GM04504 (cell line): ENCODE measurements at regions not wholly inside any gene's neighbourhood (a gene's known extent, or its start where the extent isn't known, plus 50 kb on each side); places are given as distances from the start of the nearest gene placed in this dataset.
"Not testable (repeated sequence)": the region's sequence is repeated elsewhere in the genome, so short reads cannot be mapped to it uniquely, and the experiment has no call there.

Source experiments
- DNase-seq: peaks from one replicate; pipeline ENCODE4 v3.0.0-alpha.2; 2012; ENCODE audit warnings: low read depth

- DNase-seq = no peak
These were observed 713.5 kb downstream of the AMY1C start for GRCh38 chr1:104463126-104463697.

- DNase-seq = no peak
These were observed 716.4 kb downstream of the AMY1C start for GRCh38 chr1:104466068-104466467.

GRCh38 chr1:104467590-104467989, 717.9 kb downstream of the AMY1C start:
- no peak for DNase-seq

GRCh38 chr1:104468282-104468681, 718.6 kb downstream of the AMY1C start:
- no peak for DNase-seq

- no peak for DNase-seq
These were observed 726.4 kb downstream of the AMY1C start for GRCh38 chr1:104476126-104476525.

GRCh38 chr1:104488296-104489015, 738.8 kb downstream of the AMY1C start:
- no peak for DNase-seq

GRCh38 chr1:104526158-104526795, 776.6 kb downstream of the AMY1C start:
- DNase-seq = no peak

- no peak for DNase-seq
These were observed 782.3 kb downstream of the AMY1C start for GRCh38 chr1:104531990-104532389.

- DNase-seq = no peak
These were observed 824.9 kb downstream of the AMY1C start for GRCh38 chr1:104574620-104575019.

- DNase-seq = no peak
These were observed 843.2 kb downstream of the AMY1C start for GRCh38 chr1:104592926-104593325.

- no peak for DNase-seq
These were observed 843.9 kb downstream of the AMY1C start for GRCh38 chr1:104593413-104594187.

- DNase-seq = no peak
These were observed 867.8 kb downstream of the AMY1C start for GRCh38 chr1:104617474-104617873.

GRCh38 chr1:104621221-104621620, 871.5 kb downstream of the AMY1C start:
- no peak for DNase-seq

- no peak for DNase-seq
These were observed 874.8 kb downstream of the AMY1C start for GRCh38 chr1:104624538-104624937.

GRCh38 chr1:104629589-104629988, 879.9 kb downstream of the AMY1C start:
- DNase-seq = no peak

GRCh38 chr1:104630567-104631149, 881.0 kb downstream of the AMY1C start:
- no peak for DNase-seq

GRCh38 chr1:104636581-104636980, 886.9 kb downstream of the AMY1C start:
- no peak for DNase-seq

GRCh38 chr1:104646233-104646632, 896.5 kb downstream of the AMY1C start:
- no peak for DNase-seq

GRCh38 chr1:104648269-104648691, 898.6 kb downstream of the AMY1C start:
- DNase-seq = no peak

- not testable (repeated sequence) for DNase-seq
These were observed 914.7 kb downstream of the AMY1C start for GRCh38 chr1:104664374-104664773.

- no peak for DNase-seq
These were observed 915.6 kb downstream of the AMY1C start for GRCh38 chr1:104665300-104665699.

- no peak for DNase-seq
These were observed 922.1 kb downstream of the AMY1C start for GRCh38 chr1:104671684-104672353.
